AG08395 (cell line): ENCODE measurements at regions not wholly inside any gene's neighbourhood (a gene's known extent, or its start where the extent isn't known, plus 50 kb on each side); places are given as distances from the start of the nearest gene placed in this dataset.

Source experiments
- DNase-seq: peaks from one replicate; pipeline ENCODE4 v3.0.0; 2012; ENCODE audit warnings: mixed read lengths, low spot score

DNA sequence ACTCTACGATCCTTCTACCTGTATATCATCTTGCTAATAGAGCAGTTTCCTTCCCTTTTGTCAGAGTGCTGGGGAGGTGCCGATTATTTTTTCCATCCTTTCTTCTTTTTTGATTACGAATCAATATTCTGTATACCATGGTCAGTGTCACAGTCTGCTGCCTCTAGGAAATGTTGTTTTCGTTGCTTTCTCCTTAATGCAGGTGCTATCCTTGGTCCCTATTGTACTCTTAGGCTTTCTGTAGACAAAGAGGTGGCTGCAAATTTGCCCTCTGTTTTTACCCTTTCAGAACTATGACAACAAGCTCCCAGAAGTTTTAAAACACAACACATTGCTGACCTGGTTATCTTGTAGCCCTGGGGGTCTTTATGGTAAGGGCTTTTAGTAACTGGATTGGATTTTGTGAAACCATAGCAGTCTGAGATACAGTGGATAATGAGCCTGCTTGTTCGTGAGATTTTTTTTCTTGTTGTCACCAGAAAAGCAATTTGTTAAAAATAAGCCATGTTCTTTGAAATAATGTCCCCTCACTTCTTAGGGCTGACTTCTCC, 430.3 kb upstream of the TPM1 start:
- no peak for DNase-seq

DNA sequence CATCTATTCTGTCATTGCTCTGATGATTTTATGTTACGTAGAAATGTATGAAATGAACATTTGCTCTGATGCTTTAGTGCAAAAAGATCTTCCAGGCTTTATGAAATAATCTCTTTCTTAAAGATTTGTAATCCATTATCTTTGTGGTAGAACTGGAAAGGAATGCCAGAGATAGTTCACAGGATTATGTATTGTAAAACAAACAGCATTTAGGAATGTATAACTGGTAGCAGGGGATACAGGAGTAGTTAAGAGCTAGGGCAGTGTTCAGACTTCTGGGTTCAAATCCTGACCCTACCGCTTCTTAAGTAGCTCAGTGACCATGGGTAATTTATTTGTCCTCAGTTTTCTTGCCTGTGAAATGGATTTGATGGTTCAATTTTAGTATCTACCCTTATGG, 429.8 kb upstream of the TPM1 start:
- no peak for DNase-seq

DNA sequence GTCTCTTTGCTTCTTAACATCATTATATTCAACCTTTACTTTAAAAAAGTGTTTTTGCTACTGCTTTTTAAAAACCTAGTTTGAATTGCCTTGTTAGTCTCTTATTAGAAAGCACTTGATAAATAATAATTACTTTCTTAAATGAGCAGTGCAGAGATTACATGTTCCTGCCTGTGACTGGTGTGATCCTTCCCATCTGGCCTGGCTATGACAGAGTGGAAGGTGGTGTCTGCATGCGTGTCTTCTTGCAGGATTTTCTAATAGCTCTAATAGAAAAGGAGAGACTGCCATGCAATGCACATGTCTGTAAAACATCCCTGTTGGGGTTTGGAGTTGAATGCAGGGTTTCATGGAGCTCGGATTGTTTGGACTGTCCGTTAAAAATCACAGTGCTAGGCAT, 425.8 kb upstream of the TPM1 start:
- no peak for DNase-seq

DNA sequence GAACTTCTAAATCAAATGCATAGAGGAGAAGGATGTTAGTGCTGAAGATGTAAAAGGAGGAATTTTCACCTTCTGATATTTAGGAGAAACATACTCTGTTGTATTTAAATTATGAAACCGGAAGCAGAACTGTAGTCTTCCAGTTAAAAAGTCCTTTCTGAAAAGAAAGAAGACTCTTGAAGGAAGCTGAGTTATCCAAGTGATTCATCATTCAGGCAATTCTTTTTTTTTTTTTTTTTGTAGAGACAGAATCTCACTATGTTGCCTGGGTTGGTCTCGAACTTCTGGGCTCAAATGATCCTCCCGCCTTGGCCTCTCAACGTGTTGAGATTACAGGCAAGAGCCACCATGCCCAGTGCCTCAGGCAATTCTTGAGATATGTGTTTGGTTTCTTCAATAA, 424.8 kb upstream of the TPM1 start:
- no peak for DNase-seq

DNA sequence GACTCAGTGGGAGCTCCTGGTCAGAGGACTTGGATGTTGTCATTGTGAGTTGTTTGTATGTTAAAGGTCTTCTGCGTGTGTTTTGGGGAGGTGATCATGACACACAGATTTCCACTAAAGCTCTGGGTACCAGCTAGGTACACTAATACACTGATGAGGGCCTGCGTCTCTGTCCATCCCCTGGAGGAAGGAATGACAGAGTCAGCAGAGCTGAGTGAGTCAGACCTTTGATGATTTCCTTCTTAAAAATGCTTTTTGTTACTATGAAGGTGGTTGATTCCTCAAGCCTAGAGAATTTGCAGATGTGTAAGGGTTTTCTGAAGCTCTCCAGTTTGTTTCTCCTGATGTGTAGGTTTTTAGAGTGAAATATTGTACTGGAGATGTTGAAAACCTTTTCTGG, 424.1 kb upstream of the TPM1 start:
- DNase-seq = peak; percentile 79

DNA sequence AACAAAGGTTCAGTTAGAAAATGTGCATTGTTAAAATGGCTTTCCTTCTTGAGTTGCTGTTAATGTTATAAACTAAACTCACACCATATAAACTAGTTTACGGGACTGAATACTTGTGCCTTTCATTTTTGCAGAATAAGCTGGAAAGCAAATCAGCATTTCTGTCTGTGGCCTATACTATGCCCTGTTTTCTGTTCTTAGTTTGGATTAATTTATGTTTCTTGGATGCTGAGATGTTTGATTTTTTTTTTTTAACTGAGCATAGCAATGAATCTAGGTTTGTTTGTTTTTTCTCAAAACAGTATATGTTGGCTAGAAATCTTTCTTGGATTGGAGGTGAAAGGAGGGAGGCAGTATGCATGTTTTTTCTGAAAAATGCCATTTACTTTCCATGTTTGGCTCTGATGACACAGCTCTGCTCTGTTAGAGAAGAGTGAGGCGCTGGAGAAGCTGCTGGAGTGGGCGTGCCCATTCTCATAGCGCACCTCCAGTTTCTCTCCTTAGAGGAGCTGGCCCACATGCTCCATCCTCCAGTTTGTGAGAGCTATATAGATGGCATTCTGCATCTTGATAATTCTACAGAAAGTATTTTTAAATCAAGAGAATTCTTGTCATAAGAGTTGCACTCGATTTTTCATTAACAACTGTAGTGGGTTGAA, 423.6 kb upstream of the TPM1 start:
- DNase-seq = no peak

DNA sequence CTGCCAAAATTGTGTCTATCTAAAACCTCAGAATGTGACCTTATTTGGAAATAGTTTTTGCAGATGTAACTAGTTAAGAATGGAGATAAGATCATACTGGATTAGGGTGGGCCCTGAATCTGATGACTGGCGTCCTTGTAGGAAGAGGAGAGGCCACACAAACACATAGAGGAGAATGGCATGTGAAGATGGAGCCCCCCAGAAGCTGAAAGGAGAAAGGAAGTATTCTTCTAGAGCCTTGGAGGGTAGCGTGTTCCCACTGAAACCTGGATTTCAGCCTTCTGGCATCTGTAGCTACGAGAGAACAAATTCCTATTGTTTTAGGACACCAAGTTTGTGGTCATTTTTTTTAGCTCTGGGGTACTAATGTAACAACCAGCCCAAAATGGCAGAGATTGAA, 423.0 kb upstream of the TPM1 start:
- no peak for DNase-seq

DNA sequence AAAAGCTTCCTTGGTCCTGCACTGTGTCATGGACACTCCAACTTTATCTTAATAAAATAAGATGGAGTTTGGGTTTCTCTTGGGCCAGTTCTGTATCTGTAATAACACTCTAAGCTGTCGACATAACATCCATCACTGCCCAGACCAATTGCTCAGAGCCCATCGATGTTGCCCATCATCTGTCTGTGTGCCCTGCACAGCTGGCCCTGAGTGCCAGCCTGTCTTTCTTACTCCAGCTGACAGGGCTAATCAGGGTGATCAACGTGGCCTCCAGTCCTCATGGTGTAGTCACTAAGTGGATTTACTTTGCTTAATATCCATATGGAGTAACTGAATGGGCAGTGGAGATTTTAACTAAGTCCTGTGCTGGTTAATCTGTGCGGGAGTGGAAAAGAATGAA, 419.8 kb upstream of the TPM1 start:
- no peak for DNase-seq

DNA sequence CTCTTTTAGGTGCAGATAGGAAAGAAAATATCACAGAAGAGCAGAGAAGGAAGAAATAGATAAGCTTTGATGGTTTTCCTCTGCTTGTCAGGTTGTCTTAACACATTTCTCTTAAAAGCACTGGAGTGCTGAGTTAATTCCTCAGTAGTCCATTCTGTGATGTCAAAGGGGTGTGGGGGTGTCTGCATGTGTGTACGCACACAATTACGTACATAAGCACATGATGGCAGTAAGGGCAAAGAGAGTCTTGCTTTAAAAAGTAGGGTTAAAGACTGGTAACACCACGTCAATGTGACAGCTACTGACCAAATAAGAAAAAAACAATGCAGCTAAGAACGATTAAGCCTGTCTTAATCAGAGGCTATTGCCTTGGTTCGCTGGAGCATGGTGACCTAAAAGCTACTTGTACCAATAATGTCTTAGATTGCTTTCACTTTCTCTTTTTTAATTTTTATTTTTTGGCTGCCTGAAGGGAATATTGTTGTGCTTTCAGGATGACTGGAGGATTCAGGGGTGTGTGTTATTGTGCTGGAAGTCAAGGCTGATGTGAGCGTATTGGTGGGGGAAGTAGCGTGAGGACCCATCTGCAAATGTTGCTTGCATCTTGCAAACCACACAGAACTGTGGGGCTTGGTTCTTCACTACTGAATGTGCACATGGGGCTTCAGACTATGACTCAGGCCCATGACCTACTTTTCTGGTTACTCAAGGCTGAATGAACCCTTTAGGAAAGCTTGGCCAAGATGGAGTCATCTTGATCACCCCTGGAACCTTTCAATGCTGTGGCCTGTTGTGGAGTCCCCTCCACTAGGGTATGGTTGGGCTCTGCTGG, 417.8 kb upstream of the TPM1 start:
- DNase-seq = peak; percentile 83

DNA sequence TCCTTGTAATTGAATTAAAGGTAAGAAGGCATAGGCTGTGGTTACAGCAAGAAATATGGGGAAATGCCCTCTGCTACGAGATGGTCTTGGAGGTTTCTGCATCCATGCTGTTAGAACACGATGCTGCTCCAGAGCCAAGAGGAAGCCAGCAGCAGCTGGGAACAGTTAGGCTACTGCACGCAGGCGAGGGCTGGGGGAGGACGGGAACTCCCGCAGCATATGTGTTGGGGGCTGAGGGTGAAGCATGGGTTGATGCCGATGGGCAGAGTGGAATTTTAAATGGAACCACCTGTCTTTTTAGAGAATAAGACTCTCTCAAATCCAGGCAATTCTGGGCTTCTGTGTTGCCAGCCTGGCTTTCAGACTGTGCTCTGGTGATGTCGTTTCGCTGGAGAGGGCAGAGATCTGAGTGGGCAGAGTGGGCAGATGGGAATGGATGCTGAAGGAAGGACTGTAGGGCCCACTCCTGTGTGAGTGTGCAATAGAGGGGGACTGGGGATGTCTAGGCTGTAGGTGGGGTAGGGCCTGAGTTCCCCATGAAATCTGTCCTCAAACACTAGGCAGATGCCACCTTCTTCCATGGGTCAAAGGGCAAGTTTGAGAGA, 417.0 kb upstream of the TPM1 start:
- peak; percentile 79 for DNase-seq

DNA sequence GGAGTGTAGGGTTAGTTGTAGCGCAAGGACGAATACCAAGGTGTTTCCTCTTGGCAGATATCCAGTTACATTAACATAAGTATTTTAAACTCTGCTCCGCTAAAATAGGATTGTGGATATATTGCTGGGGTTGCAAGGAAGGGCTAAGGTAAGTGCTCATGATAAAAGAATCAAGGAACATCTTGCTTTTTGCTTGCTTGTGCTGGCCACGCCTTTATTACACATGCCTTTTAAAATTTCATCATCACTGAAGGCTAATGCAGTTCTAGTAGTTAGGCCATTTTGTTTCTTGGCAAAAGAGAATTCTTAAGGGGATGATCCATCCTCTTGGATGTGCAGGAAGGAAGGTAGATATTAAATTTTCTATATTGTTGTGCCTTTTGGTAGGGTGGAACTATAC, 415.6 kb upstream of the TPM1 start:
- DNase-seq = no peak

DNA sequence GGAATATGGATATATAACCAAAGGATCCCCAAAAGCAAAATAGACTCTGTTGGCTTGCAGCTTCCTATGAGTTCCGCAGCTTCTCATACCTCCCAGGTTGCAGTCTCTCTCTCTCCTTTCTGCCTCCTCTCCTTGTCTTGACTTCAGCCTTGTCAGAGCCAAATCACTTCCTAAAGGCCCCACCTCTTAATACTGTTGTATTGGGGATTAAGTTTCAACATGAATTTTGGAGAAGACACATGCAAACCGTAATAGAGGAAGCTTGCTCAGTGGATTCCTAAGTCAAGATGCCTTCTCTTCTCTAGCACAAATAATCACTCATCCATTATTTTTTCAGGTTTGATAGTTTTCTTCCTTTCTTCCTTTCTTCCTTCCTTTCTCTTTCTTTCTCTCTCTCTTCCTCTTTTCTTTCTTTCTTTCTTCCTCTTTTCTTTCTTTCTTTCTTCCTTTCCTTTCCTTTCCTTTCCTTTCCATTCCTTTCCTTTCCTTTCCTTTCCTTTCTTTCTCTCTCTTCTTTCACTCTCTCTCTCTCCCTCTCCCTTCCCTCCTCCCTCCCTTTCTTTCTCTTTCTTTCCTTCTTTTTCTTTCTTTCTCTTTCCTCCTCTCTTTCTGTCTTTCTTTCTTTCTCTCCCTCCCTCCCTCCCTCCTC, 411.3 kb upstream of the TPM1 start:
- DNase-seq = no peak

DNA sequence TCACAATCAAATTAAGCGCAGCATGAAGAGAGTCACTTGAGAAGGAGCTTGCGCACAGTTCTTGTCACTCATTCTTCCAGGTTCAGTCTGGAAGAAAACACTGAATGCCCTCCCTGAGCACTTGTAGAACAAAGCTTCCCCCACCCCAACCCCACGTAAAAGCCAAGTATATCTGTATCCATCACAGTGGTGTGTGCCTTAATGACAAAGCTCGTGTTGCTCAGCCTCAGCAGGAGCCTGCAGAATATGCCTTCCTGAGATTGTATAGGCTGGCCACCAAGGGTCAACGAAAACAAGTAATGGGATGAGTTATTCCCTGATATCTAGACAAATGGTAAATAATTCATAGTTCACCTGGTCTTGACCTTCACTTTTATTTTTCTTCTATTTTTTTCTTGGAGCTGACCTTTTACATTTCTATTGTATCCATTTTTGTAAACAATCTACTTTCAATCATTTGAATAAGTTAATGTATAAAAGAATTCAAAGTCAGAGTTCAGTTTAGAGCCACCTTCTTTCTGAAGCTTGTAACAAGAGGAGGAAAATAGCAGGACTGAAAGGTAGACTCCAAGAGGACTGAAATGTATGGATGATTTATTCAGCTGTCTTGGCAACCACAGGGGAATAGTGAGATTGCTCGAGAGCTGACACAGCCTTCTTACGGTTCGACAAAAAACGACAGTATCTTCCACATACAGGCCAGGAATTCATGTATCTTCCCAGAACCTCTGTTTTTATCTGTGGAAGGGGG, 405.5 kb upstream of the TPM1 start:
- no peak for DNase-seq

DNA sequence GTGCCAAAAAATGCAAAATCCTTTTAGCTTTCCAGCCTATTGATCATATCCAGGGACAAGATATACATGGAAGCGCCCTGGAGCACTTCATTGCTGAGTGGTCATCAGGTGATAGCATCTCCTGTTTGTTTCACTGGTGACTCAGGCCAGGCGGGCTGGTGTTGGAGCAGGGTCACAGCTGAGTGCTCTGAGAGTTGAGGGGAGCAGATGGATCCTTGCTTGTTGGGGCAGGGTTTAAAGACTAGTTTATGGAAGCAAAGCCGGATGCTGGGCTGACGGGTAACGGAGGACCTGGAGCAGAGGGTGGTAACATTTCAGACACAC, 405.0 kb upstream of the TPM1 start:
- DNase-seq = no peak

DNA sequence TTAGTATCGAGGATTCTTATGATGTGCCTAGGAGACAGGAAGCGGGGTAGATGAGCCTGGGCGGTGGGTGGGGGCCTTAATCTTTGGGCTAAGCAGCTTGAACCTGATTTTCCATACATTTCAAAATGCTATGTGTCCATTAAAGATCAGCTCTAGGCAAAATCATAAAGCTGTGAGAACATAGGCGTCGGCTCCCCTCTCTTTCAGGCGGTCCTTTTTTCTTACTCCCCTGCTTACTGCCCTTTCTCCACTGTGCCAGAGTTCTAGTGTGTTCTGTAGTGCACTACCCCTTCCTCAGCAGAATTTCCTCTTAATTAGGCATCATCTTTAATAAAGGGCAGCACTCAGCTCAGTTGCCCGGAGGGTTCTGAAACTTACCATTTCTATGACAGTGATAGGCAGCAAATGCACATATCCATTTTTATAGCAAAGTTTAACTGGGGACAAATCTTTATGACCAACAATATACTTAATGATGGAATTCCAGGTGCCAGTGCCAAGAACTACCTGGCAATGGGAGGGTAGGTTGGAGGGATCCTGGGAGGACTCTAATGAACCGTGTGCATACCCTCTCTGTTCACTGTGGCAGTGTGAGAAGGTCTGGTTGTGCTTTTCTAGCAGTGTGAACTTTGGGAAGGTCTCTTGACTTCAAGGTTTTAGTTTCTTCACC, 404.5 kb upstream of the TPM1 start:
- no peak for DNase-seq

DNA sequence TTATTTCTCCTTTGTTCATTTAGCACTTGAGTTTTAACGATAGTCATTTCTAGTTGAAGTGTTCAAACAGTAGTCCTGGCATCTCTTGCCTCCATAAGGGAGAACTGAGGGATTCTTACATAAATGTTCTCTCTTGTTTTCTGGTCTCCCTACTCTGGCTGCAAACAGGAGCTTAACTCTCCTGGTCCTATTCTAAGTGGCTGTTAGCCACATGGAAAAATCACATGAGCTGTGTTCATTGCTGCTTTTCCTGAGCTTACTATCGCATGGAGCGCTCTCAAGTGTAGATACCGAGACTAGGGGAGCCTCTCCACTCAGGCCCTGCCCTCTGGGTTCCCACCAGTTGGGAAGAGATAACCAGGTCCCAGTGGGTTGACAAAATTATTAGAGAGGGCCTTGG, 403.1 kb upstream of the TPM1 start:
- DNase-seq = no peak

DNA sequence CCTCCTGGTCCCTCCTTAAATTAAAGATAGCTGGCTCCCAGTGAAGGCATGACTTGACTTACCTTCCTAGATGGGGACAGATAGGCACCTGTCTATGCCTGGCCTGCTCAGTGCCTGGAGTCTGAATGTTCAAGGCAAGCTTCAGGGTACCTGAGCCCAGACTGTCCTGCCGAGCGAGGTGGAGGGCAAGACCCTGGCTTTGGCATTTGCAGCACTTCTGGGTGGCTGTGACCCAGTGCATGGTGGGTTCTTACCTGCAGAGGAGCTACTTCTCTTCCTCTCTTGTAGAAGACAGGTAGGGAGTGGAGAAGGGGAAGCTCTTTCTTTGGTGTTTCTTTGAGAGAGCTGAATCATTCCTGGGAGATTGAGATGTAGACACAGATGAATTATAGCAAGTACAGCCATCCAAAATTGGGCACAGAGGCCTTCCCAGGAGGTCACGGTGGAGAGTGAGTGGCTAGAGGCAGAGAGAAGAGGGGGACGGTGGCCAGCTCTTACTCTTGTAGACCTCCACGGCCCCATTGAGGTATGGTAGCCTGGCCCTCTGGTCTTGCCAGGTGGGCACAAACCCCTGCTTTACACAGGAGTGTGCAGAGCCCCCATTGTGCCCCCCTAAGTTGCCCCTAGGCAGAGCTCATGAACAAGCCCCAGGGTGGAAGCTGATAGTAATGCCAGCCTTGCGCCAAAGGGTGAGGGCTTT, 402.5 kb upstream of the TPM1 start:
- no peak for DNase-seq

DNA sequence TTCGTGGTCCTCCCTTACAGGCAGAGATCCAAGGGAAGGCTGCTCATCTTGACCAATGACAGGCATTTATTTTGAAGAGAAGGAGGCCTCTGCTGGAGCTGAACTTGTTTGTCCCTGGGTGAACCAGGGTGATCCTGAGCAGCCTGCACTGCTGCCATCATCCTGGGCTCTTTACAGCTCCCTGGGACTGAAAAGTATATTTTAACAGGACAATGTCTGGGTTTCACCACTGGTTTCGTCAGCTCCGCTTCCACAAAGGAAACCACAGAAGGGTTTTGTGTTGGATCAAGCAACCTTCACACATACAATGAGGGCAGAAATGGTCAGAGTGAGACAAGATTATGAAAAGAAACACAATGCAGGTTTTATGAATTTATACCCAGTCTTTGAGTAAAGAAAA, 400.7 kb upstream of the TPM1 start:
- no peak for DNase-seq

DNA sequence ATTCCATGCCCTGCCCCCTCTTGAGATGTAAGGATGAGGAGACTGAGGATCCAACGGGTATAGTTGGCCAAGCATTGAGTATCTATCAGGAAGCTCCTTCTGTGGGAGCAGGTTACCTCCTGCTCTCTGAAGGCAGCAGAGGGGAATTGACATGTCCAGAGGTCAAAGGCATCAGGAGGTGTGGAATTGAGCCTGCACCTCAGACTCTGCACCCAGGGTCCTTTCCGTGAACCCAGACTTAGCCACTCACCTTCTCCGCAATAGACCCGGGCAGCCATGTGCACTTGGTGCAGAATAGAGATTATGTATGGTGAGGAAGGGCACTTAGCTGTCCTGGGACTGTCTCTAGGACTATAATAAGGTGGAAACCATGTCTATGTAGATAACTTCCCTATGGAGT, 399.0 kb upstream of the TPM1 start:
- no peak for DNase-seq

DNA sequence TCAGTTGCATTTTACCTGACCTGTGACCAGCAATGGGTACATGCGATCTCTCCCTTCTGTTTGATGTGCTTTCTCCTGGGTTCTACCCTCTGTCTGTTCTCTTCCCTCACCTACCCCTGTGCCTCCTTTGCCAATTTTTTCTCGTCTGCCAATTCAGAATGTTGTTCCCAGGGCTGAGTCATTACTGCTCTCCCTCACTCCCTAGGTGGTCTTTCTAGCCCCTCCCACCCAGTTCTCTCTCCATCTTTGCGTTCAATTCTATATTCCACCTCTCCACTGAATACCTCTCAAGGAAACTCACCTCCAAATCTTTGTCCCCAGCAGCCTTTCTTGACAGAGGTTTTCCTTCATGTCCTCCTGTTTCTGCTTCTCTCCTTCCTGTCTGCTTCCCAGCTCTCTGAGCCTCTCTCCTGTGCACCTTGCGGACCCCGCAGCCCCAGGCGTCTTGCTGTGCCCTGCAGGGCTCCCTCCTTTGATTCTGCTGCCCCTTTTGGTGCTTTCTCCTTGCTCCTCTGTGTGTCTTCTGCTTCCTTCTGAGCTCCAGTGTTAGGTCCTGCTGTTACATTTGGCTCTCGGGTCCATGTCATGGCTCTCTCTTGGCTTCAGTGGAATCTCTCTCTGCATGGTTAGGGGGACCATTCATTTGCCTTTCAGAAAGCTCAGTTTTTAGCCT, 398.2 kb upstream of the TPM1 start:
- DNase-seq = no peak
